Type B pancreatic cell (in vitro differentiated cells): ENCODE measurements at regions not wholly inside any gene's neighbourhood (a gene's known extent, or its start where the extent isn't known, plus 50 kb on each side); places are given as distances from the start of the nearest gene placed in this dataset.

Source experiments
- DNase-seq: peaks from one replicate; pipeline ENCODE4 v3.0.0; 2021; ENCODE audit warnings: mixed read lengths; ENCODE audit not compliant: unreplicated experiment; ENCODE audit errors: extremely low spot score
- H3K27ac Mint-ChIP-seq: 2 replicates; pipeline ENCODE4 v1.8.0; 2021; ENCODE audit warnings: mild to moderate bottlenecking, mixed read lengths
- H3K27me3 Mint-ChIP-seq: 2 replicates; pipeline ENCODE4 v1.8.0; 2021; ENCODE audit warnings: mixed read lengths
- H3K36me3 Mint-ChIP-seq: 2 replicates; pipeline ENCODE4 v1.8.0; 2021; ENCODE audit warnings: mixed read lengths
- H3K4me1 Mint-ChIP-seq: one replicate; pipeline ENCODE4 v1.8.0; 2021; ENCODE audit warnings: mixed read lengths; ENCODE audit not compliant: unreplicated experiment
- H3K4me3 Mint-ChIP-seq: 2 replicates; pipeline ENCODE4 v1.8.0; 2021; ENCODE audit warnings: mild to moderate bottlenecking, mixed read lengths
- H3K9me3 Mint-ChIP-seq: 2 replicates; pipeline ENCODE4 v1.8.0; 2021; ENCODE audit warnings: mixed read lengths
- TF ChIP-seq, protein P1 (sequence below): fragments of 200-600 bp; sonication (generic); conservative IDR thresholded peaks from 2 replicates; pipeline ENCODE4 v1.5.0; 2021; ENCODE audit warnings: antibody characterized with exemption, mild to moderate bottlenecking

DNA sequence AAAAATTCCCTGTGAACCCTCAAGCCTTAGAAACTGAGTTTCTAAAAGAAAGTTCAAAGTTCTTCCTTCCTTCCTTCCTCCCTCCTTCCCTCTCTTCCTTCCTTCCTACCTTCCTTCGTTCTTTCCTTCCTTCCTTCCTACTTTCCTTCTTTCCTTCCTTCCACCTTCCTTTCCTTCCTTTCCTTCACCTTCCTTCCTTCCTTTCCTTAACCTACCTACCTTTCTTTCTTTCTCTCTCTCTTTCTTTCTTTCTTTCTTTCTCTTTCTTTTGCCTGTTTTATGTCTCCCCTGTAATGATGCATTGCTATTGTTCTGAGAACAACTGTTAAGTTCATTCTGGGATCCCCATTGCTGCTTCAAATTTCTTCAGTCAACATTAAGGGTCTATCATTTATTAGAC, 551.1 kb downstream of the TFEC start:
- Mint-ChIP-seq H3K36me3 (no peaks in the 10 kb centered on the region), H3K27me3 (peaks cover 50% of the 10 kb centered on the region), H3K4me1 (peaks cover 7% of the 10 kb centered on the region), H3K4me3 (no peak overlapping the region), H3K9me3 (no peaks in the 10 kb centered on the region), H3K27ac (no peak overlapping the region)
- TF ChIP-seq, protein P1, sequence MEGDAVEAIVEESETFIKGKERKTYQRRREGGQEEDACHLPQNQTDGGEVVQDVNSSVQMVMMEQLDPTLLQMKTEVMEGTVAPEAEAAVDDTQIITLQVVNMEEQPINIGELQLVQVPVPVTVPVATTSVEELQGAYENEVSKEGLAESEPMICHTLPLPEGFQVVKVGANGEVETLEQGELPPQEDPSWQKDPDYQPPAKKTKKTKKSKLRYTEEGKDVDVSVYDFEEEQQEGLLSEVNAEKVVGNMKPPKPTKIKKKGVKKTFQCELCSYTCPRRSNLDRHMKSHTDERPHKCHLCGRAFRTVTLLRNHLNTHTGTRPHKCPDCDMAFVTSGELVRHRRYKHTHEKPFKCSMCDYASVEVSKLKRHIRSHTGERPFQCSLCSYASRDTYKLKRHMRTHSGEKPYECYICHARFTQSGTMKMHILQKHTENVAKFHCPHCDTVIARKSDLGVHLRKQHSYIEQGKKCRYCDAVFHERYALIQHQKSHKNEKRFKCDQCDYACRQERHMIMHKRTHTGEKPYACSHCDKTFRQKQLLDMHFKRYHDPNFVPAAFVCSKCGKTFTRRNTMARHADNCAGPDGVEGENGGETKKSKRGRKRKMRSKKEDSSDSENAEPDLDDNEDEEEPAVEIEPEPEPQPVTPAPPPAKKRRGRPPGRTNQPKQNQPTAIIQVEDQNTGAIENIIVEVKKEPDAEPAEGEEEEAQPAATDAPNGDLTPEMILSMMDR: no peak
- DNase-seq: no peak

DNA sequence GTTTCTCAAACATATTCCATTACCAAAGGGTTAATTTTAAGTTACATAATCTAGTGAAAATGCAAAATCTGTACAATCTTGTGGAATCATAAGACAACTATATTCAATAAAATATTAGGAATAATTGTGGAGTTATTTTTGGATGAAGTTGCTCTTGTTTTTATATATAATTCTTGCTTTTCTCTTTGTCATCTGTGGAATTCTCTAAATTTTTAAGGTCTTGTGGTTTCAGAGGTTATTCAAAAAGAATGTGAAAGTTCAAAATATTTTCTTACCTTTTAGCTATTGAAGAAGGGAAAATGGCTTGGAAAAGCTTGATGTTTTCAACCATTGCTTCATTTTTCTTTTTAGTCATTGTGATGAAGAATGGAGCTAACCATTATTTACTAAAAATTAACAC, 552.1 kb downstream of the TFEC start:
- no peaks in the 10 kb centered on the region for H3K9me3 Mint-ChIP-seq
- H3K4me3 Mint-ChIP-seq: no peak overlapping the region
- peaks cover 7% of the 10 kb centered on the region for H3K4me1 Mint-ChIP-seq
- H3K36me3 Mint-ChIP-seq: no peaks in the 10 kb centered on the region
- H3K27me3 Mint-ChIP-seq: peaks cover 46% of the 10 kb centered on the region
- TF ChIP-seq, protein P1: no peak
- no peak overlapping the region for H3K27ac Mint-ChIP-seq
- DNase-seq: no peak

DNA sequence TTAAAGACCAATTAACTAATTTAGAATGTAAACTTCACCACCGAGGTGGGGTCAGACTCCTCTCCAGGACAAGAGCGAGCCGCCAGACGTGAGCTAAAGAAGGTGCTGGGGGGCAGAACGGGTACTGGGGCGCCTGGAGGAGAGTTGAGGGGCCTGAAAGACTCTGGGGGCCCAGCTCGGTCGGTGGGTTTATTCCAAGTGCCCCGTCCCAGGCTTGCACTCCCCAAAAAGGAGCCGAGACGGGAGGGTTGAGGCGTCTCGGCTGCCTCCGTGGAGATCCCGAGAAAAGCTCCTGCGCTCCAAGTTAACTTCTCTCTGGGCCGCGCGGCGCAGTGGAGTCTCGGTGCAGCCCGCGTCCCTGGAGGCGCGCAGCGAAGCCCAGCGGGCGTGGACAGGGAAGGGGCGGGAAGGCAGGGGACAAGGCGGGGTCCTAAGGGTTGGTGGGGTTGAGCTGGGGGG, 553.3 kb downstream of the TFEC start:
- Mint-ChIP-seq H3K36me3 (no peaks in the 10 kb centered on the region), H3K27ac (no peak overlapping the region), H3K4me1 (peaks cover 7% of the 10 kb centered on the region), H3K9me3 (no peaks in the 10 kb centered on the region), H3K4me3 (peak overlapping the region; percentile 86), H3K27me3 (peaks cover 51% of the 10 kb centered on the region)
- DNase-seq: no peak
- TF ChIP-seq, protein P1: no peak

DNA sequence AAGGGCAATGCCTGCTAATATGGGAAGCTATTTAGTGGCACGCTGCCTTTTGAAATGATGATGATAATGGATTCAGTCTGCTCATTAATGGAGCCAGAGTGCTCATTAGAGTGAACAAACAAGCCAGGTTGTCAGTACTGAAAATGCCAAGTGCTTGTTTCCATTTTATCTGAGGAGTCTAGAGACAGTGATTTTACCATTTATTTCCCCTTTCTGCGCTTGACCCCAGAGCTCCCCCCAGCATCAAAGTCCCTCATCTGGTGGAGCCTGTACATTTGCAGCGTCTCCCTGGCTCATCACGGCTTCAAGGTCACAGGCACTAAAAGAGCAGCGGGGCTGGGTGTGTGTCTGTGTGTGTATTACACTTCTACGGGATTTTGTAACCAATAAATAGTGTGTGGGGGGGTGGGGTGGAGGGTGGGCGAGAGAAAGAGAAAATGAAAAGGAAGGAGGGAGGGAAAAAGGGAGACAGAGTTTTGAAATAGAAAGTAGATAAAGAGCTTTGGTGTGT, 553.8 kb downstream of the TFEC start:
- no peaks in the 10 kb centered on the region for H3K36me3 Mint-ChIP-seq
- peaks cover 52% of the 10 kb centered on the region for H3K27me3 Mint-ChIP-seq
- TF ChIP-seq, protein P1: no peak
- peak overlapping the region; percentile 86 for H3K4me3 Mint-ChIP-seq
- DNase-seq: no peak
- H3K27ac Mint-ChIP-seq: no peak overlapping the region
- peaks cover 7% of the 10 kb centered on the region for H3K4me1 Mint-ChIP-seq
- H3K9me3 Mint-ChIP-seq: no peaks in the 10 kb centered on the region

DNA sequence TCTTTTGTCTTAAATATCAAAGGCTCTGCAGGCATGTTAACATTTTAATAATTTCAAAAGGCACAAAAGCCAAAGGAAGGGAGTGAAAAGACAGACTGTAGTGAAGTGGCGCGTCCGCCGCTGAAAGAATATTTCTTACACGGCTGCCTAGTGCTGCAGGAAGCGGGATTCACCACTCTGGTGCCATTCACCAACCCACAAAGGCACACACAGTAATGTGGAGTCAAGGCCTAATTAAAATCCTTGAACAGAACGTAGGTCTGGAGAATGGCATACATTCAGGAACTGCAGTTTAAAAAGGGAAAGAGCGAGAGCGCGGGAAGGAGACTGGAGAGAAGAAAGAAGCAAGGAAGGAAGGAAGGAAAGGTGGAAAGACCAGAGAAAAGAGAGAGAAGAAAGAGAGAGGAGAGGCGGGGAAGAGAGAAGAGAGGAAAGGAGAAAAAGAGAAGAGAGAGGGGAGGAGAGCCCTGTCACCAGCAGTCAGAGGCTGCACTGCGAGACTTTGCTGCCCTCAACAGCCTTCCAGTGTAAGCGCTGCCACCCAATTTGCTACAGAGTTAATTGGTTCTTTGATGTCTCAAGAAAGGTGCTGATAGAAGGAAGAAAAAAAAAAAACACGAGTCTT, 554.0 kb downstream of the MDFIC start:
- TF ChIP-seq, protein P1: peak; percentile 28
- Mint-ChIP-seq H3K27me3 (peaks cover 49% of the 10 kb centered on the region), H3K4me1 (peaks cover 7% of the 10 kb centered on the region), H3K27ac (no peak overlapping the region), H3K4me3 (peak overlapping the region; percentile 27), H3K9me3 (no peaks in the 10 kb centered on the region), H3K36me3 (no peaks in the 10 kb centered on the region)
- no peak for DNase-seq
